GM21619 (cell line): ENCODE measurements at regions not wholly inside any gene's neighbourhood (a gene's known extent, or its start where the extent isn't known, plus 50 kb on each side); places are given as distances from the start of the nearest gene placed in this dataset.

Experiments used
- ATAC-seq: cut with Tn5 transposase; IDR thresholded peaks from one replicate; pipeline ENCODE4 v1.9.1; 2021; ENCODE audit not compliant: unreplicated experiment

DNA sequence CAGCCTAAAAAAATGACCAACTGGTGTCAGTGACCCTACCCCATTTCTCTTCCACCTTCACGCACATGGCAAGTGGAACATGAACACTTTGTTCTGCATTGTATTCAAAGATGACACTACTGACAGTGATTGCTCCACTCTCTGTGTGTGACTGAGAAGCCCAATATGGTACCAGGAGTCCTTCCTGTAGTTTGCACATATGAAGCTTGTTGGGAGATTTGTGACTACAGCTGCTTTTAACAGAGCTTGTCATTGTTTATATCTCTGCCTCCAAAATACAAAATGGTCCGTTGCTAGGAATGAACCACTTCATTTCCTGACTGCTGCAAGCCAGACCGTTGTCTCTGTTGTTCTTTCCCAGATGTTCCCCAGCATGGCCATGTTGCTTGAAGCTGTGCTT, 140.3 kb upstream of the TCF21 start:
- no peak for ATAC-seq

DNA sequence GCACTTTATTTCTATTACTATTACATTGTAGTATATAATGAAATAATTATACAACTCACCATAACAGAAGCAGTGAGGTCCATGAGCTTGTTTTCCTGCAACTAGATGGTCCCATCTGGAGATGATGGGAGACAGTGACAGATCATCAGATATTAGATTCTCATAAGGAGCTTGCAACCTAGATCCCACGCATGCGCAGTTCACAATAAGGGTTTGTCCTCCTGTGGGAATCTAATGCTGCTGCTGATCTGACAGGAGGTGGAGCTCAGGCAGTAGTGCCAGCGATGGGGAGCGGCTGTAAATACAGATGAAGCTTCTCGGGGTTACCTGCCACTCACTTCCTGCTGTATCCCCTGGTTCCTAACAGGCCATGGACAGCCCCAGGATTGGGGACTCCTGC, 139.5 kb upstream of the TCF21 start:
- no peak for ATAC-seq

DNA sequence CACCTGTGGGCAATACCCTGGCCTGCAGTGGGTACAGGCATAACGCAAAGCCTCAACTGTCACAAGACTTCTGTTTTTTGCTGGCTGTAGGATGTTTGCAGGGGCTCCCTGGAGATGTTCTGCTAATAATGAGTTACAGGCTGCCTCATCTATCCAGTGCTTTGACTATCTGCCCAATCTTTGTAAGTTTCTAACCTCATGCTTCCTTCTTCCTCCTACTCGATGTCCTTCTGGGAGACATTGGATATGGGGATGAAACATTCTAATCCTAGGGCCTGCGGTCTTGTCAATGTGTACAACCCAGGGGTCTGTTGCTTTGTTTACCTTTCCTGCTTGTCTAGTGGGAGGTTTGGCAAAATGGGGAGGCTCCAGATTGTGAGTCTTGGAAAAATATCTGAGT, 136.8 kb upstream of the TCF21 start:
- ATAC-seq: no peak

GRCh38 chr6:133753756-133754155, 135.2 kb upstream of the TCF21 start:
- ATAC-seq: no peak

DNA sequence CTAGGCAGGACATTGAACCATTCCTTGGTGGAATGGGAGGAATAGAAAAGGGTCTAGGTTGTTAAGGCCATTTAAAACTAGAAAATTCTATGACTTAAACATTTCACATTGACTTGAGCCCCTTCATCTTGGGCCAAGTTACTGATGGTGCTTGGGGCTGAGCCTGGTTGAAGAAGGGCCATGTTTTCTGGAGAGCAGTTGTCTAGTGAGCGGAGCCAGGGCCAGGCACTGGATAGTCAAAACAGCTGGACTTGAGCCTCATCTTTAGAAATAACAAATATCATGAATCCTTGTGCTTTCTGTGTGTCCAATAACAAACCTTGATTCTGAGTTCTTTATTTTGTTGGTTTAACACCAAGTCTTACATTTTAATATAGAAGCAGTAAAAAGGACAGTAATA, 134.6 kb upstream of the TCF21 start:
- ATAC-seq: no peak

DNA sequence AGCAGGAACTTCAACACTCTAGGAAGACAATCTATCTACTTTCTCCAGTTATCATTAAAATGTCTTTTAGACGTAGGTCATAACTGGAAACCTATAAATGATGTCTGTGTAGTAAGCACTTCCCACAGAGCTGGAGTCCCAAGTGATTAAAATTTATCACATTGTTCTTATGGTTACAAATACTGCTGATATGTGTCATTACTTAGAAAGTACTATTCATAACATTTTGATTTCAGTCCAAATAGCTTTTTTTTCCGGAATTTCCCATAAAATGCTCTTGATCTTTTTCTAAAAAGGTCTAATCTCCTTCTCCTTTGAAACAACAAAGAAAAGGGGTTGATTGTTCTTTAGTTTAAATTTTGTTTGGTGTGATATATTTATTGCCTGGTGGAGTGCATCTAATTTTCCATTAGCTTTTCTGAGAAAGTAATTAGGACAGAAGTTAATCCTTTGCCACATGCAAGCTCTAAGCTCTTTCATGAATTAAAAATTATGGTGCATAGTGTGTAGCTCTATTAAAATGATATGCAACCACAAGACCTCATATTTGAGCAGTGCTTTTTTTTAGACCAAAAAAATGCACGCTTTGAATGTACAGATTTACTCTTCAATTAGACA, 132.7 kb upstream of the TCF21 start:
- no peak for ATAC-seq

DNA sequence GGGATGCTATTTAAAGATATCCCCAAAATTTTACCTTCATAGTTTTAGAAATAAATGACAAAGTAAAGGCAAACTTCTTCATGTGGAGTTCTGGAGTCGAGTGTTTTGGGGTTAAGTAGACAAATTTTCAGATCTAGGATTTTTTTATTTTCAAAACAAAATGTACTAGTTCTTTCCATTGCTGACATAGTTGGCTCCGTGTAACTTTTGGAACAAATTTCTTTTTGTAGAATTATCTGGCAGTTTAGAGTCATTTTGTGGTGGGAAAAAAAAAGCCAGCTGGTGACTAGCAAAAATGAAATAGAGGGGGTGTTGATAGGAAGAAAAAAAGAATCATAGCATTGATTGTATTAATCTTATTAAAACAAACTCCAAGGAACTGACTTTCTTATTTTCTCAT, 131.6 kb upstream of the TCF21 start:
- ATAC-seq: no peak

- ATAC-seq: no peak
Measured at GRCh38 chr6:133758815-133759335, 130.0 kb upstream of the TCF21 start.

GRCh38 chr6:133759524-133759923, 129.4 kb upstream of the TCF21 start:
- no peak for ATAC-seq

DNA sequence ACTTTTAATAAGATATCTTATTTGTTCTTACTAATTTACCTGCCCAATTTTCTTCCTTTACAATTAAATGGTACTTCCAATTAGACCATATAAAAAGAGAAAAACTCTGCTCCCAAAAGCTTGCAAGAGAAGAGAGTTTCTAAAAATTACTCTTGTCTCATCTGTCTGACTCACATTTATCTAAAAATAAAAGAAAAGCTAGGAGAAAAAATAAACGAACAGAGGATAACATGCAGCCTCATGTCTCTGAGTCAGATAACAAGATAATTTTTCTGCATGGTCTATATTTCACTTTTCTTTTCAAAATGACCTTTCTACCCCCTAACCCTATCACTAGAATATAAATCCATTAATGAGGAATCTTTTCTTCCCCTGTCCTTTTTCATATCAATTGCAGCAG, 127.2 kb upstream of the TCF21 start:
- no peak for ATAC-seq

DNA sequence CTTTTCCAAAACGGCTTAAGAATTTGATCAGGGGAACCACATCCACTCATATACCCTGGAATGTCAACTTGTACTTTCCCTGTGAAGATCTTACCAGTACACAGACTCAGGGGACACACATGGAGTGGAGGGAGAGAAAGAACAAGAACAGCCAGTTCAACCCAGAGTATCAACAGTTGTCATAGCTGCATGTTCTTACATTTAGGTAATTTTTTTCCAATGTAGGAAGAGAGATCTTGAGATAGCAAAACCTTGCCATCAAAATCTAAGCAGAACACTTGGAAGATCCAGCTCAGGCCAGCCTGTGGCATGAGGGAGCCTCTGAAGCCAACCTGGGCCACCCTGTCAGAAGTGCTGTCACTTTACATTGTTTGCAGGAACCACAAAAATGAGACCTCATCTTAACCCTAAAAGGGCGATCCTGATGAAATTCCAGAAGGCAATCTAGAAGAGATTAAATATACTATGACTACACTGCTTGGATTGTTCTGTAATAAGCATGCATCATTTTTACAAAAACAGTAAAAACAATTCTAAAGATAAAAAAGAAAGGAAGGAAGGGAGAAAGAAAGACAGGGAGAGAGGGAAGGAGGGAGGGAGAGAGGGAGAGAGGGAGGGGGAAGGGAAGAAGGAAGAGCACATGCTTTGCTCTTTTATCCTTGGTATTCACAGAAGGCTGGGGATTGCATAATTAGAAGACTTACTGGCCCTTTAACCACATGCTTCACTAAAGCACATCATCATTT, 124.7 kb upstream of the TCF21 start:
- ATAC-seq: no peak

- ATAC-seq: no peak
Measured at GRCh38 chr6:133764754-133765208, 124.1 kb upstream of the TCF21 start.

GRCh38 chr6:133767357-133767970, 121.4 kb upstream of the TCF21 start:
- no peak for ATAC-seq

DNA sequence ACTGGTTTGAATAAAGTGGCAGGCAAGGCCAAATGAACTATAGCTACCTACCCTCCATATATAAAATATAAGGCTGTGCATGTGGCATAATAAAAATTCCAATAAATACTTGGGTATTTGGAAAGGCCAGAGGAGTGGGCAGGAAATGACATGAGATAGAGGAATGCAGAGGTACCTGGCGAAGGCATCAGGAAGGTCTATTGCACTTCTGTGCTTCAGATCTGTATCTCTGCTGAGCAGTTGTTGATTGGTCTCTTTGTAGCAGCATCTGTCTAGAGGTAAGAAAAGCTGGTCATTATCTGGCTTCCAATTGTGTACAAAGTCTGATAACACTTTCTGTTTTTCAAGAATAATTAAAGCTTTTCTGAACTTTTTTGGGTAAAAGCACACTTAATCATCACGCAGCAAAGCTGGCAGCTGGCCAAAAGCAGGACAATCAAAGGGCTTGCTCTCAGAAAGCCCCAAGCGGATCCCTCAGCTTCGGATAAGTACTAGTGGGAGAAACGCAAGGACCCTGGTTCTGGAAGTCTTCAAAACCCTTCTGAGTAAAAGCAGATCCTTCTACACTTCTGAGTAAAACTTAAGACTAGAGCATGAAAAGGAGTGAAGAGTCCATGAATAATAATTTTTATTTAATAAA, 120.1 kb upstream of the TCF21 start:
- no peak for ATAC-seq

- no peak for ATAC-seq
Measured at GRCh38 chr6:133769463-133769862, 119.5 kb upstream of the TCF21 start.

GRCh38 chr6:133772567-133772966, 116.3 kb upstream of the TCF21 start:
- no peak for ATAC-seq

DNA sequence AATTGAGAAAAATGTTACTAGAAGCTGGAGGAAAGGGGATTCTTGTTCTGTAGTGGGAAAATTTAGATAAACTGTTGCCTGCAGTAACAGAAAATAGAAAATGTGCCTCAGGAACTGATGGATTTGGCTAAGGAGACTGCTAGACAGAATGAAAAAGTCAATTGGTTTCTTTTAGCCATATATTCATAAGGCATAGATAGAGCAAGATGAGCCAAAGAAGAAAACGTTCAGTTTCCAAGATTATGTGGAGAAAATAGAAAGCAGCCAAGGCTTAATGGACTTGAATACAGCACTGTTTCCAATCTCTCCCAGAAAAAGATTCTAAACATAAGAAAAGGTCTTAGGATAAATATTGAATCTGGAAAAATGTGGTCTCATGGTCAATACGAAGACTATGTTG, 115.1 kb upstream of the TCF21 start:
- no peak for ATAC-seq

DNA sequence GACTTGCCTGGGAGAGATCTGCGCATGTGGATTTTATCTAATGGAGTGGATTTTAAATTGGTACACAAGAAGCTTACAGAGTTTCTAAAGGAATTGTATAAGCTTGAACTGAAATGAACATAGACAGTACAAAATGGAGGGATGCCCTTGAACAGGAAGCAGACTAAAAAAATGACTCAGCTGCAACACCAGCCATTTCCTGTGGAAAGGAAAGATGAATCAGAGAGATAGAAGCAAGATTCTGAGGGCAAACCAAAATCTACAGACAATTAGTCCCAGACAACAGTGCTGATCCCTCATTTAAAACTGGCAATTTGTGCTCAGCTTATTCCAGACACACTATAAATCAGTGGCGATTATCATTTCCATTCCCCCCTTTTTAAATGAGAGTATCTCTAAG, 114.6 kb upstream of the TCF21 start:
- ATAC-seq: no peak

GRCh38 chr6:133778414-133779130, 110.3 kb upstream of the TCF21 start:
- no peak for ATAC-seq

GRCh38 chr6:133779916-133780695, 108.8 kb upstream of the TCF21 start:
- no peak for ATAC-seq
